GM23338 (cell line): ENCODE measurements at regions not wholly inside any gene's neighbourhood (a gene's known extent, or its start where the extent isn't known, plus 50 kb on each side); places are given as distances from the start of the nearest gene placed in this dataset.

Source experiments
- ATAC-seq: fragments of 200-7000 bp; cut with Tn5 transposase; 3 replicates; pipeline ENCODE4 v1.9.1; 2020
- DNase-seq: peaks from one replicate; pipeline ENCODE4 v3.0.0-alpha.2; 2015; ENCODE audit warnings: low spot score
- H2AFZ ChIP-seq: fragments of 200-600 bp; sonication (generic); 2 replicates; pipeline ENCODE4 v1.8.0; 2016; ENCODE audit warnings: antibody characterized with exemption, mild to moderate bottlenecking, moderate library complexity
- H3F3A ChIP-seq: fragments of 200-600 bp; sonication (generic); replicated peaks from 2 replicates; pipeline ENCODE4 v1.8.0; 2017; ENCODE audit warnings: antibody characterized with exemption, mixed run types, low read depth
- H3K27ac ChIP-seq: fragments of 200-600 bp; sonication (generic); 2 replicates; pipeline ENCODE4 v1.6.1; 2016; ENCODE audit warnings: low read depth
- H3K27me3 ChIP-seq: fragments of 200-600 bp; sonication (generic); 2 replicates; pipeline ENCODE4 v1.8.0; 2016; ENCODE audit warnings: mild to moderate bottlenecking, mixed run types, moderate library complexity; ENCODE audit not compliant: insufficient read depth
- H3K36me3 ChIP-seq: fragments of 200-600 bp; sonication (generic); 2 replicates; pipeline ENCODE4 v1.8.0; 2016; ENCODE audit warnings: mild to moderate bottlenecking; ENCODE audit not compliant: insufficient read depth
- H3K4me1 ChIP-seq: fragments of 200-600 bp; sonication (generic); 2 replicates; pipeline ENCODE4 v1.8.0; 2016; ENCODE audit warnings: mild to moderate bottlenecking, moderate library complexity; ENCODE audit not compliant: insufficient read depth
- H3K4me2 ChIP-seq: fragments of 200-600 bp; sonication (generic); 2 replicates; pipeline ENCODE4 v1.7.1; 2017; ENCODE audit warnings: mixed run types
- H3K4me3 ChIP-seq: fragments of 200-600 bp; sonication (generic); 2 replicates; pipeline ENCODE4 v1.6.1; 2016; ENCODE audit warnings: mixed run types
- H3K79me2 ChIP-seq: fragments of 200-600 bp; sonication (generic); replicated peaks from 2 replicates; pipeline ENCODE4 v1.8.0; 2017; ENCODE audit warnings: mild to moderate bottlenecking; ENCODE audit not compliant: insufficient read depth
- H3K9me2 ChIP-seq: fragments of 200-600 bp; sonication (generic); 2 replicates; pipeline ENCODE4 v1.8.0; 2017; ENCODE audit not compliant: insufficient read depth
- H4K20me1 ChIP-seq: fragments of 200-600 bp; sonication (generic); replicated peaks from 2 replicates; pipeline ENCODE4 v1.8.0; 2017; ENCODE audit warnings: mild to moderate bottlenecking; ENCODE audit not compliant: insufficient read depth
- H3K27ac Mint-ChIP-seq: 2 replicates; pipeline ENCODE4 v1.8.0; 2020; ENCODE audit warnings: inconsistent platforms, mild to moderate bottlenecking, moderate library complexity, mixed read lengths
- H3K27me3 Mint-ChIP-seq: 3 replicates; pipeline ENCODE4 v1.8.0; 2022; ENCODE audit warnings: low read depth, mild to moderate bottlenecking, moderate library complexity, mixed read lengths, inconsistent platforms; ENCODE audit not compliant: insufficient read depth, poor library complexity
- H3K36me3 Mint-ChIP-seq: 3 replicates; pipeline ENCODE4 v1.8.0; 2021; ENCODE audit warnings: low read depth, mild to moderate bottlenecking, inconsistent platforms, moderate library complexity, mixed read lengths
- H3K4me1 Mint-ChIP-seq: 3 replicates; pipeline ENCODE4 v1.8.0; 2020; ENCODE audit warnings: mild to moderate bottlenecking, inconsistent platforms, mixed read lengths
- H3K4me3 Mint-ChIP-seq: 3 replicates; pipeline ENCODE4 v1.8.0; 2021; ENCODE audit warnings: moderate library complexity, mild to moderate bottlenecking, inconsistent platforms, mixed read lengths
- H3K9me3 Mint-ChIP-seq: 3 replicates; pipeline ENCODE4 v1.8.0; 2020; ENCODE audit warnings: moderate library complexity, mild to moderate bottlenecking, inconsistent platforms, mixed read lengths
- CTCF ChIP-seq, 2 experiments: fragments of 200-600 bp in 1 of 2; sonication (generic) in 1 of 2; conservative IDR thresholded peaks; 2 replicates each; pipeline versions ENCODE4 v1.5.1 to v1.6.1; 2016 to 2017; ENCODE audit warnings: antibody characterized with exemption in 2 of 2, low read depth in 2 of 2, mild to moderate bottlenecking in 2 of 2, moderate library complexity in 1 of 2
- ETS1 ChIP-seq: IDR thresholded peaks from 2 replicates; pipeline ENCODE4 v1.6.1; 2016; ENCODE audit warnings: antibody characterized with exemption
- EZH2 ChIP-seq: fragments of 200-600 bp; sonication (generic); IDR thresholded peaks from one replicate; pipeline ENCODE4 v1.8.0; 2017; ENCODE audit warnings: antibody characterized with exemption, mild to moderate bottlenecking, low read depth; ENCODE audit not compliant: unreplicated experiment
- EZH2phosphoT487 ChIP-seq: fragments of 200-600 bp; sonication (generic); IDR thresholded peaks from one replicate; pipeline ENCODE4 v1.8.1; 2018; ENCODE audit warnings: antibody characterized with exemption; ENCODE audit not compliant: unreplicated experiment
- JUNB ChIP-seq: IDR thresholded peaks from one replicate; pipeline ENCODE4 v1.6.1; 2016; ENCODE audit warnings: antibody characterized with exemption; ENCODE audit not compliant: unreplicated experiment
- NANOG ChIP-seq: IDR thresholded peaks from 2 replicates; pipeline ENCODE4 v1.6.1; 2016; ENCODE audit warnings: antibody characterized with exemption, borderline replicate concordance
- POLR2AphosphoS5 ChIP-seq: IDR thresholded peaks from 2 replicates; pipeline ENCODE4 v1.6.1; 2016; ENCODE audit warnings: antibody characterized with exemption, low read depth
- REST ChIP-seq: IDR thresholded peaks from one replicate; pipeline ENCODE4 v1.6.1; 2018; ENCODE audit warnings: antibody characterized with exemption; ENCODE audit not compliant: unreplicated experiment
- ZNF114 ChIP-seq: fragments of 250-450 bp; sonication (Bioruptor Pico); IDR thresholded peaks from 2 replicates; pipeline ENCODE4 v1.5.0; 2020; ENCODE audit warnings: mild to moderate bottlenecking, moderate library complexity
- ZNF331 ChIP-seq: fragments of 250-450 bp; sonication (Bioruptor Pico); IDR thresholded peaks from 2 replicates; pipeline ENCODE4 v1.5.0; 2020; ENCODE audit warnings: low read depth, mild to moderate bottlenecking, moderate library complexity

- Histone ChIP-seq H3K79me2 (no peaks in the 10 kb centered on the region), H3K9me2 (no peaks in the 10 kb centered on the region), H2AFZ (no peak overlapping the region), H3K4me1 (no peaks in the 10 kb centered on the region), H4K20me1 (no peaks in the 10 kb centered on the region), H3K4me2 (no peak overlapping the region), H3K36me3 (no peaks in the 10 kb centered on the region), H3K27ac (no peak overlapping the region), H3K27me3 (no peaks in the 10 kb centered on the region), H3K4me3 (no peak overlapping the region), H3F3A (no peaks in the 10 kb centered on the region)
- Mint-ChIP-seq H3K4me3 (no peak overlapping the region), H3K27me3 (peaks cover 5% of the 10 kb centered on the region), H3K36me3 (no peaks in the 10 kb centered on the region), H3K9me3 (no peaks in the 10 kb centered on the region), H3K4me1 (no peaks in the 10 kb centered on the region), H3K27ac (no peak overlapping the region)
- no peak for DNase-seq
- TF ChIP-seq ZNF331 (CRISPR knock-in tag) (no peak), EZH2 (no peak), JUNB (no peak), POLR2AphosphoS5 (no peak)
- ATAC-seq = no peak
Observed at GRCh38 chr1:58927041-58927721, 143.3 kb upstream of the JUN start.

GRCh38 chr1:58927722-58928085 lies 143.9 kb upstream of the JUN start:
- Mint-ChIP-seq H3K36me3 (no peaks in the 10 kb centered on the region), H3K4me1 (no peaks in the 10 kb centered on the region), H3K27ac (no peak overlapping the region), H3K27me3 (peaks cover 5% of the 10 kb centered on the region), H3K9me3 (no peaks in the 10 kb centered on the region), H3K4me3 (no peak overlapping the region)
- no peaks in the 10 kb centered on the region for H3F3A ChIP-seq
- H3K27me3 ChIP-seq = no peaks in the 10 kb centered on the region
- no peak overlapping the region for H2AFZ ChIP-seq
- H3K4me2 ChIP-seq = no peak overlapping the region
- no peak overlapping the region for H3K27ac ChIP-seq
- H4K20me1 ChIP-seq = no peaks in the 10 kb centered on the region
- no peaks in the 10 kb centered on the region for H3K4me1 ChIP-seq
- H3K36me3 ChIP-seq = no peaks in the 10 kb centered on the region
- no peaks in the 10 kb centered on the region for H3K79me2 ChIP-seq
- DNase-seq (no peak), ATAC-seq (no peak)
- H3K9me2 ChIP-seq = no peaks in the 10 kb centered on the region
- H3K4me3 ChIP-seq = no peak overlapping the region
- TF ChIP-seq EZH2 = no peak
- no peak for TF ChIP-seq REST
- TF ChIP-seq ZNF331 (CRISPR knock-in tag) = no peak
- no peak for TF ChIP-seq ETS1
- TF ChIP-seq EZH2phosphoT487 = no peak
- no peak for TF ChIP-seq POLR2AphosphoS5
- TF ChIP-seq ZNF114 (CRISPR knock-in tag) = no peak
- TF ChIP-seq NANOG = no peak
- no peak for TF ChIP-seq CTCF (conservative IDR thresholded peaks at IDR 0.05; ENCODE audit: low read depth in 2 of 2)
